ENCODE measurements at regions not wholly inside any gene's neighbourhood (a gene's known extent, or its start where the extent isn't known, plus 50 kb on each side); places are given as distances from the start of the nearest gene placed in this dataset.

- TF ChIP-seq CTCF (IDR thresholded peaks at IDR 0.05; ENCODE audit: low read depth, low read length) (no peak), MAX (IDR thresholded peaks at IDR 0.05; ENCODE audit: low read depth, low read length) (0 out of 2 replicates have a peak, but pooled peaks have one; percentile 11), POLR2A (IDR thresholded peaks at IDR 0.05; ENCODE audit: extremely low read depth, insufficient read length) (no peak)
Observed at GRCh38 chr11:104402812-104403521, 239.0 kb upstream of the PDGFD start.
